Gastroesophageal sphincter (tissue), 3 donors: ENCODE measurements at regions not wholly inside any gene's neighbourhood (a gene's known extent, or its start where the extent isn't known, plus 50 kb on each side); places are given as distances from the start of the nearest gene placed in this dataset.

Experiments used
- CTCF ChIP-seq, 4 experiments: fragments of 200-600 bp in 2 of 4; fragments of 450-650 bp in 2 of 4; sonication (generic) in 1 of 4; IDR thresholded peaks; one replicate each; pipeline ENCODE4 v1.5.1; 2017 to 2019; ENCODE audit warnings: antibody characterized with exemption in 4 of 4, mild to moderate bottlenecking in 2 of 4, moderate library complexity in 2 of 4
- EP300 ChIP-seq: sonication (generic); formaldehyde crosslinking; IDR thresholded peaks from one replicate; pipeline ENCODE4 v1.6.1; 2017; ENCODE audit warnings: antibody characterized with exemption, mild to moderate bottlenecking

- TF ChIP-seq CTCF (IDR thresholded peaks at IDR 0.05) (no peak), EP300 (no peak)
Measured at GRCh38 chr7:113768387-113768786, 150.4 kb downstream of the PPP1R3A start.
